ENCODE measurements at regions not wholly inside any gene's neighbourhood (a gene's known extent, or its start where the extent isn't known, plus 50 kb on each side); places are given as distances from the start of the nearest gene placed in this dataset.

GRCh38 chr18:56270671-56271250 is 367.6 kb downstream of the TXNL1 start:
- DNase-seq: no peak

- no peak for DNase-seq
Measured at GRCh38 chr18:56269958-56270357, 368.4 kb downstream of the TXNL1 start.

GRCh38 chr18:56268952-56269351 is 369.4 kb downstream of the TXNL1 start:
- no peak for DNase-seq

- no peak for DNase-seq
Measured at GRCh38 chr18:56267334-56267733, 371.1 kb downstream of the TXNL1 start.

GRCh38 chr18:56258178-56258577 is 380.2 kb downstream of the TXNL1 start:
- no peak for DNase-seq

GRCh38 chr18:56257205-56257604 is 381.2 kb downstream of the TXNL1 start:
- no peak for DNase-seq

GRCh38 chr18:56256659-56257058 is 381.7 kb downstream of the TXNL1 start:
- DNase-seq: no peak

GRCh38 chr18:56255381-56255780 is 383.0 kb downstream of the TXNL1 start:
- no peak for DNase-seq

- DNase-seq: no peak
Measured at GRCh38 chr18:56252456-56252855, 385.9 kb downstream of the TXNL1 start.

GRCh38 chr18:56248610-56249235 is 389.7 kb downstream of the TXNL1 start:
- no peak for DNase-seq

- no peak for DNase-seq
Measured at GRCh38 chr18:56246916-56247315, 391.5 kb downstream of the TXNL1 start.

GRCh38 chr18:56245866-56246580 is 392.4 kb downstream of the TXNL1 start:
- no peak for DNase-seq

GRCh38 chr18:56240405-56240804 is 398.0 kb downstream of the TXNL1 start:
- no peak for DNase-seq

GRCh38 chr18:56238576-56238975 is 399.8 kb downstream of the TXNL1 start:
- no peak for DNase-seq

GRCh38 chr18:56235481-56236013 is 402.8 kb downstream of the TXNL1 start:
- peak; percentile 5 for DNase-seq

GRCh38 chr18:56235071-56235470 is 403.3 kb downstream of the TXNL1 start:
- no peak for DNase-seq

- DNase-seq: no peak
Measured at GRCh38 chr18:56233595-56233994, 404.8 kb downstream of the TXNL1 start.

GRCh38 chr18:56226025-56226424 is 412.4 kb downstream of the TXNL1 start:
- no peak for DNase-seq

- no peak for DNase-seq
Measured at GRCh38 chr18:56224669-56225561, 413.5 kb downstream of the TXNL1 start.

- no peak for DNase-seq
Measured at GRCh38 chr18:56221195-56222065, 417.0 kb downstream of the TXNL1 start.

- DNase-seq: no peak
Measured at GRCh38 chr18:56217406-56217805, 421.0 kb downstream of the TXNL1 start.

GRCh38 chr18:56214706-56215105 is 423.7 kb downstream of the TXNL1 start:
- no peak for DNase-seq

Measured in CD4-positive, alpha-beta T cell treated with Interleukin-21 for 1 hour (primary cell).